Stimulated activated CD8-positive, alpha-beta memory T cell treated with anti-CD3 and anti-CD28 coated beads, Interleukin-7, amount 100 ng/mL, for 48 hours (primary cell): ENCODE measurements at regions not wholly inside any gene's neighbourhood (a gene's known extent, or its start where the extent isn't known, plus 50 kb on each side); places are given as distances from the start of the nearest gene placed in this dataset.

ENCODE experiments used
- DNase-seq, 2 donors: peaks; one replicate each; pipeline ENCODE4 v3.0.0-alpha.2; 2020; ENCODE audit warnings: low read depth in 1 of 2; ENCODE audit errors: extremely low read depth in 1 of 2

DNA sequence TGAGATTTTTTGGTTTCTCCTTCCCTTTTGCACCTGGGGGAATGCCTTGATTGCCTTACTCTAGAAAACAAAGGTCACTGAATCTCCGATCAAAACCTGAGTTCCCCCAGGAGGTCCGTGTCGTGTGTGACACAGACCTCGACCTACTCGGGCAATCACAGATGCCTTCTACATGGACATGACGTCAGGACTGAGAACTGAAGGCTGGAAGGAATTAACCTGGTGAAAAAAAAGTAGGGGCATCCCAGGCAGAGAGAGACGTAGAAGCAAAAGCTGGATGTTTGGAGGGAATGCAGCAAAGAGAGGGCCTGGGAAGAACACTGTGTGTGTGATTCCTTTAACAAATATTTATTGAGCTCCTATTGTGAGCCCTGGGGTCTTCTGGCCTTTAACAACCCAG is 178.0 kb downstream of the PRDM2 start:
- no peak for DNase-seq

DNA sequence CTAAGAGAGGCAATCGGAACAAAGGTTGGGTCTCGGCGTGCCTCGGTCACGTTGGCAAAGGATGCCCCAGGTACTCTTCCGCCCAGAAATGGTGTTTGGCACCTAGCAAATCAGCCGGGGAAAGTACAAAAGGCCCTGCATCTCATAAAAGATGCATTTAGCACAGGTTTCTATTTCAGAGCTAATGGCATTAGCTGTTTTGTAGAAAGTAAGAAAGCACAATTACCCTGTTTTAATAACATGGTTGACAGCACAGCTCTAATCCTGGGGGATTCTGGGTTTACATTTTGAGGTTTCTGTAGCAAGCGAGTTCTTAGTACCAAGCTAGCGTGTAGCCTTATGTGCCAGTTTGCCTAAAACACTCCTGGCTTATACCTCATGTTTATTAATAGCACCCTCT is 178.5 kb downstream of the PRDM2 start:
- DNase-seq: no peak

DNA sequence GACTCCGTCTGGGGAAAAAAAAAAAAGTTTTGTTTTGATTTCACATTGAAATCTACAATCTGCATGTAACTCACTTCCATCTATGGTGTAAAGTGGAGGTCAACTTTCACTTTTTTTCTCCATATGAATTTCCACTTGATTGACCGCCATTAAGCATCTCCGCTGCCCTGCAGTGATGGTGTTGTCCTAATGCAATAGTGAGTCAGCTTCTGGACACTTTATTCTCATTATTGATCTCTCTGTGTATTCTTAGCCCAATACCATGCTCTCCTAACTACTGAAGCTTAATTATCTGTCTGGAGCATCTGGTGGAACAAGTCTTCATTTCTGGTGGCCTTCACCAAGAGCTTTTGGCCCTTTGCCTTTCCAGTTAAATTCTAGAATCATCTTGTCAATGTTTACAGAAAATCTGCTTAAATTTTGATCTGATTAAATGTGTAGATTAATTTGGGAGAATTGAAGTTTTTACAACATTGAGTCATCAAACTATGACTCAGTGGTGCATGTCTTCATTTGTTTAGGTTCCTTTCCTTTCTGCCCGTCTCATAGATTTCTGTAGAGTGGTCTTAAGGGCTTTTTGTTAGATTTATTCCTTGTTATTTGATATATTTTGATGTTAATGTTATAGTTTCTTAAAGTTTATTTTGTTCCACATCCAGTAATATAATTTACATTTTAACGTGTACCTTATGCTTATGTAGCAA is 181.5 kb downstream of the PRDM2 start:
- no peak for DNase-seq

DNA sequence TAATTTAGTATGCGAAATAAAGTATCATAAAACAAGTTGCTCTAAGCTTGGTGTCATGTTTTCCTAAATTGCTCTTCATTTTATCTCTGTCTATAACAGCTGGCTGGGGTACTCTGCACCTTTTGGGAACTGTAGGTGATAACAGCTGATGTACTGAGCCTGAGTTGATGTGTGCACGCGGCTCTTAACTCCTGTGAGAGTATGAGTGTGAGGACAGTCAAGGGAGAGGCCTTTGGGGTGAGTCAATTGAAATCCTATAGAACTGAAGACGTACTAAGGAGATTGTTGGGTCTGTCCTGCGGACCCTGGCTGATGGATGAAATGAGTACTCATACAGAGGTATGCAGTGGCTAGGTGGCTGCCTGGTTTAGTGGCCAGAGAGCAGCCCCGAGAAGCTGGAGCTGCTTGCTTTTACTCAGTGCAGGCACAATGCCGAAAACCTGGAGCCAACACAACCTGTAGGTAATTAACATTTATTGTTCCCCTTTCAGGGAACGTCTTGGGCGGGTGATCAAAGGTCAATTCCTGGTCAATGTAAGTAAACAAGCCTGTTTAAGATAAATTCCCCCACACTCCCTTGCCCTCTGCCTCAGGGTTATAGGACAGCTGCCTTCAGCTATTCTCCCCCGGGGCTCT is 188.5 kb downstream of the PRDM2 start:
- DNase-seq: no peak

DNA sequence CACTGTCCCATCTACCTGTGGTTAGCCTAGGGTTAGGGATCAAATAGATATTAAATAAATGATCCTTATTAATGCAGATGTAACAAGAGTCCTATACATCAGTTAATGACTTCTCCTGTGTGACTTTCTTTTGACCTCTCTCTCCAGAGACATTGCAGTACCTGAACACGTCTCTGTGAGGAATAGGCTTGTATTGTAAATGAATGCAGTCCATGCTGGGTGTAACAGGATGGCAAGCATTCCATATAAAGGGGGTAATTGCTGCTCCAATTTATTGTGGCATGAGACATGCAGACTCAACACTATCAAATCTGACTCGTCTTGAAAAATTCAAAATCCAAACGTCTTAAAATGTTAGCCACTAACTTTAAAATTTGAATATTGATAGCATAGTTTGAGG is 189.5 kb downstream of the PRDM2 start:
- DNase-seq: no peak

DNA sequence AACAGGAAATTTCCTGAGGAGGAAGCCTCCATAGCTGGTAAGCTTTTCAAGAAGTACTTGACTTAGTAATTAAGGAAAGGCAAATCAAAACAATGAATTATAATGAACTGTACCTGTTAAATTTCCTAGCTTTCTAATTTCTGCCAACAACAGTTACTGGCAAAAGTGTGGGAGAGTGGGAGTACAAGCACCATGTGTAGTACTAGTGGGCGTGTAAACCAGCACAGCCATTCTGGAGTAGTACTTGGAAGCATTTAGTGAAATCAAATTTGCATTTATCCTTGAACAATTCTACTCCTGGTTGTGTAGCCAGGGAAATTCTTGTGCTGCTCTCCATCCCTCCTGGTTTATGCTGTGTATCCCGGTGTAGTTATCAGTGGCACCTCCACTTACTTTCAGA is 190.8 kb downstream of the PRDM2 start:
- no peak for DNase-seq

DNA sequence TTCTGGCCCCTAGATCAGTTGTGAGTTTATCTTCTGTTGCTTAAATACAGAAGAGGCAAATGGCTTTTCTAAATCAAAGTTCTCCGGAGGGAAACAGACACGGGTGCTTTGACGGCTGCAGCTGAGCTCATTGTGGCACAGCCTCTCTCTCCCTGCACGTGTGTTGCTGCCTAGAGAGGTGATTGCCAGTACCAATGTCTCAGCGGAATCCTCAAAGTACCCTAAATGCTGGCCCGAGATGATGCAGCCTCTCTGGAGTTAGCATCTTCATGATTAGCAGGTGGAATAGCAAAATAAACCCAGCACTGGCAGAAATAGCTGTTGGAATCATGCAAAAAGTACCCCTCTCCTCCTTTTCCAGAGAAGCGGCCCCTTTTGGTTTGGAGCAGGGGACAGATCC is 192.2 kb downstream of the PRDM2 start:
- no peak for DNase-seq

DNA sequence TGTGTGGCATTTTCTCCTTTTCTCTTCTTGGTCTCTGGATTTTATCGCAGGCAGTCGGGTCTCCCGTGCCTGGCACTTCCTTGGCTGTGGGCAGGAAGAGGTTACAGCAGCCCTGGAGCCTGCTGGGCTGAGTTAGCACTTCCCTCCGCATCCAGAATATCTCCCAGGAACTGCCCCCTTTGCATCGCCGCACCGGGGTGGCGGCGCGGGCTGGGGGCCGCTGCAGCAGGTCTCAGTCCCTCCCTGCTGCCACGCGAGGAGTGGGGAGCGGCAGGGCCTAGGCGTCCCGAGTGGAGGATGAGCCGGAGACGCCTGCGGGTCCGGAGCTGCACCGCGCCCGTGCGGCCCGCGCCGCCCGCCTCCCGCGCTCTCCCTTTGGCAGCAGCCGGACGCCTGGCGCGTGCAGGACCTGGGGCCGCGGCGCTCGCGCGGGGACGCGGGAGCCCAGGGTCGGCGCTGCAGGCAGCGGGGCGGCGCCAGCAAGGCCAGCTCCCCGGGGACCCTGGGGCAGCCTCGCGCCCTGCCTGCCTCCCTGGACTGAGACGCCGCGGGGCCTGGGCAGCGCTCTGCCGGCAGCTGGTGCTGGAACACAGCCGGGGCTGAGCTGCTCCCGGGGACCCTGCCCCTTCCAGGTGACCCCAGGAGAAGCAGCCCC is 192.8 kb downstream of the PRDM2 start:
- no peak for DNase-seq

DNA sequence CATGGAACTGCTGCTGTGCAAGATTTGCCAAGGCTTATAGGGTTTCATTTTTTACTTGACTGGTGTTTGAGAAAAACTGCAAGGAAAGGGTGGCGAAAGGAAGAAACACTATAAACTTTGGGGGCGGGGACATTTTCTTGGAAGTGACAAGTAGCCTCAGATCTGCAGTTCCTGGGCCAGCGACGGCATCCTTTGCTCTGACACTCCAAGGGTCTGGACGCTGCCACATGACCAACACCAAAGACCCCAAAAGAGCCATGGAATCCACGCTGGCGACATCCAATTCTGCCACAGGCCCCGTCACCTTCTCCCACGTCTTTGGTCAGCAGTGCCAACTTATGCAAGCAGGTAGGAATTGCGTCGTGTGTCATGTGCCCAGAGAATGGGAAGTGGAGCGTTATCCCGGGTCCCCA is 193.4 kb downstream of the PRDM2 start:
- DNase-seq: no peak

DNA sequence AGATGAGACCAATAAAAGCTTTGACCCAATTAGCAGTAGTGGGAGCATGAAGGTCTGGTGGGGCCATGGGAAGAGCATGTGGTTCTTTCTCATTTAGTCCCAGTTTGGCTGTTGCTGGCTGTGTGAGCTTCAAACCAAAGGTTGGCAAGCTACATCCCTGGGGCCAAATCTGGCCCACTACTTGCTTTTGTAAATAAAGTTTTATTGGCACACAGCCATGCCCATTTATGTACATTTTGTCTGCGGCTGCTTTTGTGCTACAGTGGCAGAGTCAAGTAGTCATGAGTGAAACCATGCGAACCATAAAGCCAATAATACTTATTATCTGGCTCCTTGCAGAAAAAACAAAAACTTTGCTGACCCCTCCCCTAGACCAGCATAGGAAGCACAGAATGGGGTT is 196.9 kb downstream of the PRDM2 start:
- no peak for DNase-seq

DNA sequence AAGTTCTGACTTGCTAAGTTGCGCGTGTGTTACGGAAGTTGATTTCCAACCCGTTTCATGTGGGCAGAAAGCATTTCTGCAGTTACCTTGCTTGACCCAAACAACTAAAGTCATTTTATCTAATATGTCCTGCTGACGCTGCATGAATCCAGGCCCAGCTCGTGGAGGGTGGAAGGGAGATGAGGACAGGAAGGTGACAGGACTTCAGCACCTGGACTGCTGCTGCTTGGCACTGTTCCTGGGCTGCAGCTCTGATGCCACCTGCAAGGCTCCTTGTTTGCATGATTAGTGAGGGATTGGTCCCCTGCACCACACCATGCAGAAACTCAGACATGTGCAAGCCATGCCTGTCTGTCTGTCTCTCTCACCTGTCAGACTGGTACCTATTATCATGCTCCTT is 198.4 kb downstream of the PRDM2 start:
- no peak for DNase-seq

DNA sequence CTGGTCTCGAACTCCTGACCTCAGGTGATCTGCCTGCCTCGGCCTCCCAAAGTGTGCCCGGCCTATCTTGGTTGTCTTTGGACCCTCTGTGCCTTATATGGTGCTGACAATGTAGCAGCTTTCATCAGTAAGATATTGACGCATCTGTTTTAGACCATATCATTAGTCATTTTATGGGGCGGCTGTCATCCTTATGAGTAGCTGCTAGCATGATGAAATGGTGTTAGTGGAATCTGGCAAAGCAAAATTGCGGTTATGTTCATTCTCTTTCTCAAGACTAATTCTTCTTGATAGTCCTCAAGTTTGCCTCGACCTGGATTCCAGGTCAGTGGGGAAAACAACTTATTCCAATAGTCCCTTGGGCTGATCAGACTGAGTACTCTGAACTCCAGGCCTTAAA is 199.9 kb downstream of the PRDM2 start:
- no peak for DNase-seq

DNA sequence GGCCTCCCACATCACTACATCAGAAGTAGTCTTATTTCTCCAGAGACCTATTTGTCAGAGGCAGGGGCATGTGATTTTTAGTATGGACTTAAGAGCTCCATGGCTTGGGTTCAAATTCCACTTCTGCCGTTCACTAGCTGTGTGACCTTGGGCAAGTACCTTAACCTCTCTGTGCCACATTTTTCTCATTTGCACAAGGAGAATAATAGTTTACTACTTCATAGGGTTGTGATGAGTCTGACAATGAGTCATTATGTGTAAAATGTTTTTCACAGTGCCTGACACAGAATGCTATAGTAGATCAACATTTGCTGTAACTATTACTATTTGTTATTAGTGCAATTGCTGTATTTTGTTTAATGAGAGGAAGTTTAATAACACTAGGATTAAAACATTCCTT is 200.6 kb downstream of the PRDM2 start:
- DNase-seq: no peak

DNA sequence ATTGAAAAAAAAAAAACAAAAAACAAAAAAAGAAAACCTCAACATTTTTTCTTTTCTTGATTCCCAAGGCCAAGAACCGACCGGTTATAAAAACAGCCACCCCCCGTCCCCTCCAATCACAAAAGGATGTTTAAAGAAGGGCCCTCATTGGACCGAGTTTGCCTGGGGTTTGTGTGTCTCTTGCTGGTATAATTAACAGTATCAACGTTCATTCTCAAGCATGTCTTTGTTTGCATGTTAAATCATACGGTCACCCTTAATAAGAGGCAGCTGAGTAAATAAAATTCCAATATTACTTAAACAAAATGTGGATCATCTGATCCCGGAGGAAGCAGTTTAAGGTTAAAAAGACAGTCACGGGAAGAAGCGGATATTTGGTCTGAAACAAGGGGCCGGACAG is 201.1 kb downstream of the PRDM2 start:
- no peak for DNase-seq

DNA sequence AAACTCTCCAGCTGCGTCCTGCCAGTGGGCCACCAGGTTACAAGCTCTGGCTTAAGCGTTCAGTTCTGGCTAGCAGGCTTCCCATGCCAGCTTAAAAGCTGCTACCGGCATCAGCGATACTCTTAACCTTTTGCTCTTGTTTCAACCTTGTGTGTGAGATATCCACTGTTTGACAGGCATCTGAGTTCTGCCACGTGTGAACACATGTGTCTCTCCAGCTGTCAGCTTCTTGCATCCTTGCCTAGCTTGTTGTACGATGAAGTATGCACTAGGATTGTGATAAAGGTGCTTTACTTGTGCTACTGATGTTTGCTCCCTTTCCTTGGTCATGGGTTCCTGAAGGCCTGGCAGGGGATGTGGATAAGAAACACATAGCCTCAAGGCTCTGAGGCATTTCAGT is 201.6 kb downstream of the PRDM2 start:
- DNase-seq: no peak

DNA sequence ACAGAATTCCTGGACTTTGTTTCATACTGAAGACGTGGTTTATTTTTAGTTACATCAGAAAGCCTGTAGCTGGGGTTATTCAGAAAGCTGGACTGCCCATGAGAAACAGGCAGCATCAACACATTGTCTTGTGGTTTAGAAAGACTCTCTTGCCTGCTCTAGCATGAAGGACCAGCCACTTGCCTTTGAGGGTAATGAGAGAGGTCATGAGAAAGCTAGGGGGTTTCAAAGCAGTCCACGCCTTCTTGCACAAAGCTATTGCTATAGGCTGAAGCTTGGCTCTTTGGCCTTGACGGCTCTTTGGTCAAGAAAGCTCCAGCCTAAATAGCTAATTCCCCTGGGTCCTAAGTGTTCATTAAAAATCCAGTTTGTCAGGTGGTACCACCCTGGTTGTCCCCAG is 208.1 kb downstream of the PRDM2 start:
- DNase-seq: no peak

DNA sequence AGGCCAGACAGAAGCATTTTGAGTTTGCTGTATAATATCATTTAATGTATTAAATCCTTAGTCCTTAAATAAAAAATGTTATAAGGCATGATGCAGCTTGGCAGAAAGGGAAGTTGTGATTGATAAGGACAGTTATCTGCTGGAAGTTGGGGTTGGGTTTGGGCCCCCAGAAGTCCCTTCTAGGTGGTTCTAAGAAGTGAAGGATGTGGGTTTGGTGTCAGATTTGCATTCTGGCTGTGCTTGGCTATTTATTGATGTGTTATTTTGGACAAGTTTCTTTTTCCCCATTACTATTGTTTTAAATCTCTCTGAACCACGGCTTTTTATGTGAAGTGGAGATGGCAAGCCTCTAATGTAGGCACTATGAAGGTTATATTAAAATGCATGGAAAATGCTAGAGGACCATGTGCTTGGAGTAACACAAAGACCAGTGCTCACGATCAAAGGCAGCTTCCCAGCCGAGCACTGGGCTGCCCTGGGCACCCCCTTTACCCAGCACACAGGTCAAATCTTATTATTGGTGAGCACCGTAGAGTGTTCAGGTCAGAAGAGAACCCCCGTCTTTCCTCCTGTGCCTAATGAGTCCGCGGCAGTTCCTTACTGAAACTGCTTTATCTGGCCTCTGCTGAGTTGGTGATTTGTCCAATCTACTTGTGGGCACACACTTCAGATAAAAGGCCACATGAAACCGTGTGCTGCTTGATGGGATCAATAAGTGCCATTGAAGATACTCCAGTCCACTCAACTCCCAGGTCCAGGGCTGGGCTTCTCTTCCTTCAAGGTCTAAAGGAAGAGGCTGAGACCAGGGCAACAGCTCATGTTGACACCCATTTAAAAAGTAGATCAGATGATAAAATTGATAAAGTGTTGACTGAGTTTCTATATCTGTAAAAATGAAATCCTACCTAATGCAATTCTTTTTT is 212.0 kb downstream of the PRDM2 start:
- DNase-seq: no peak

DNA sequence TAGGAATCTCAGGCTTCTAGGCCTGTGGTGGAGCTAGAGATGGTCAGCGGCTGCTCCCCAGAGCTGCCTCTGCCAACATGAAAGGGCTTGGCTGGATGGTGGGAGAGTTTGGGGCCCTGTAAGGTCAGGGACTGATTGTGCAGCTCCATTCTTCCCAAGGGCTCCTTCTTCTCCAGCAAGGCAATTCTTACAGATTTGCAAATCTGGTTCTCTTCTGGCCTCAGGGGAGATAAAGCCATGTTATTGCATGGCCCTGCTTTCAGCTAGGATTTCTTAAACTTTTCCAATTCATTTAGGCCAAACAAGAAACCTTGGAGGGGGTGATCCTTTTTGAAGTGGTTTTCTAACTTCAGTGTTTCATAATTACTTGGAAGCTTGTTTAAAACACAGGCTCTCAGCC is 213.4 kb downstream of the PRDM2 start:
- no peak for DNase-seq

DNA sequence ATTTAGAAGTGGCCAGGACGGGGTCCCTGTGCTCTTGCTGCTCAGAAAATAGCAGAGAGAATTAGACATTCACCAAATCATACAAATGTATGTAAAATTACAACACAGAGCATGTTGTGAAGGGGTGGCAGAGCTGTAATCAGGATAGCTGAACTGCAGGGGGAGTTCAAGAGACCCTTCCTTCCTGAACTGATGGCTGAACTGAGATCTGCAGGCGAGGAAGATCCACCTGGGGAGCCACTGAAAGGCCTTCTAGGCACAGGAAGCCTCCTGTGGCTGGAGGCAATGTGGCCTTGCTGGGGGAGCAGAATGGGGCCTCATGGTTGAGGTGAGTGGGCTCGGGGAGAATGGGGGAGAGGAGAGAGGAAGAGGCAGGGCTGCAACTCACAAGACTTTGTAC is 216.5 kb downstream of the PRDM2 start:
- no peak for DNase-seq

DNA sequence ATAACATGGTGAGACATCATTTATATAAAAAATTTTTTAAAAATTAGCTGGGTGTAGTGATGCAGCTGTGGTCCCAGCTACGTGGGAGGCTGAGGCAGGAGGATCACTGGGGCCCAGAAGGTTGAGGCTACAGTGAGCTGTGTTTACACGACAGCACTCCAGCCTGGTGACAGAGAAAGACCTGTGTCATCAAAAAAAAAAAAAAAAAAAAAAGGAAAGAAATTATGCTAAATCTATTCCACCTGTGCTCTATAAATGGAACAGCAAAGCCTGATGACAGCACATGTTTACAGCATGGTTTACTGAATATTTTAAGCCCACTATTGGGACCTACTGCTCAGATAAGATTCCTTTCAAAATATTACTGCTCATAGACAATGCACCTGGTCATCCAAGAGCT is 217.6 kb downstream of the PRDM2 start:
- no peak for DNase-seq

DNA sequence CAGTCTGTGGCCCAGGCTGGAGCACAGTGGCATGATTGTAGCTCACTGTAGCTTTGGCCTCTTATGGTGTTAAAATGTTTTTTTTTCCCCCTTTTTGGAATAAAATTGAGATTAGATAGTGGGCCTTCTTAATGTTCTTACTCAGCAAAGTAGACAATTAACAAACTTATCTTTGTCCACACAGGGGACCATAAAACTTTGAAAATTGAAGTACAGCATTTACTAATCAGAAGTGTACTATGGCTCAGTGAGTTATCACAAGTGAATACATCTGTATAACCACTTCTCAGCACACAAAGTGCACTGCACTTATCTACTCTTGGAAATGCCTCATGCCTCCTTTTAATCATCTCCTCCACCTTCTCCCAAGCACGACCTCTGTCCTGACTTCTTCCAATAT is 218.9 kb downstream of the PRDM2 start:
- no peak for DNase-seq
